HK-2 (cell line): ENCODE measurements at regions not wholly inside any gene's neighbourhood (a gene's known extent, or its start where the extent isn't known, plus 50 kb on each side); places are given as distances from the start of the nearest gene placed in this dataset.

Experiments
- DNase-seq: peaks from one replicate; pipeline ENCODE4 v3.0.0-alpha.2; 2018; ENCODE audit not compliant: unreplicated experiment

DNA sequence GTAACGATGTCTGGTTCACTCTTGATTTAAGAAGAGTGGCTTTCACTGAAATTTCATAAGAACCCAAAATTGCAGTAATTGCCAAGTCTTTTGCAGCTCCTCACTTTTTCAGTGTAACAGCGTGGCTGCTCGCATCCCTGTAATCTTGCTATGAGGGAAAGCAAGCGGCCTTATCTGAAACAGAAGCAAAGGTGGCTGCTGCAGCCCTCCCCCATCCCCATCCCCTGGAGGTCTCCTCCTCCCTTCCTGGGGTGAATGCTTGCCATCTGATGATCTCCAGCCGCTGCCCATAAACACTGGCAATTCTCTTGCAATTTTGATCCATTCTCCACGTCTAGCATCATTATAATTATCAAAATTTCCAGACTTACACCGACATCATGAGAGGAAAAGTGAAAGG is 182.5 kb upstream of the ASIC2 start:
- no peak for DNase-seq

GRCh38 chr17:33481652-33482051 is 188.6 kb upstream of the ASIC2 start:
- no peak for DNase-seq

DNA sequence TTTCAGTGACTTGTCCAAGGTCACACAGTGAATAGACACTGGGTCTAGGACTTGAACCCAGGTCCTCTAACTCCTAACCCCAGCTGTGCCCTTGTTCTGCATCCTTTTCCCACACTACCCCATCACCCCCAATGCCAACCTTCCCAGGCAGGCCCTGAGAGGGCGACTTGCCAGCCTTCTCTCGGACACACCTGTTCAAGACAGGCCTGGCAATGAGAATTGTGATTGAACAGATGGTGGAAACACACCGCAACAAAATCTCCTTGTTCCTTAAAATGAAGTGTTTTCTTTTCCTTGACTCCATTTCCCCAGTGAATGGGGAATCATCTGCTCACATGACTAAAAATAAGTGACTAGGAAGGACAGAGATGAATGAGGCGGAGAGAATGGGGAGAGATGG is 189.5 kb upstream of the ASIC2 start:
- DNase-seq = no peak

DNA sequence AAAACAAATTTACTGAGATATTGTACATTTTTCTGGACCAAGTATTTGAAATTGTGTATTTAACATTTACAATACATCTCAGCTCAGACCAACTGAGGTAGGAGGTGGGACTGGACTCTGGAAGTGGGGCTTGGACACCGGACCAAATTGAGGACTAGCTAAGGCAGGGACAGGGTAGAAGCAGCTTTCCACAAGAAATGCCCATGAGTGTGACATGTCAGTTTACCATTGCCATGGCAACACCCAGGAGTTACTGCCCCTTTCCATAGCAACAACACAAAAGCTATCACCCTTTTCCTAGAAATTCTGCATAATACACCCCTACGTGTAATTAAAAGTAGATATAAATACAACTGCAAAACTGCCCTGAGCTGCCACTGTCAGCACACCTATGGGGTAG is 191.5 kb upstream of the ASIC2 start:
- no peak for DNase-seq

DNA sequence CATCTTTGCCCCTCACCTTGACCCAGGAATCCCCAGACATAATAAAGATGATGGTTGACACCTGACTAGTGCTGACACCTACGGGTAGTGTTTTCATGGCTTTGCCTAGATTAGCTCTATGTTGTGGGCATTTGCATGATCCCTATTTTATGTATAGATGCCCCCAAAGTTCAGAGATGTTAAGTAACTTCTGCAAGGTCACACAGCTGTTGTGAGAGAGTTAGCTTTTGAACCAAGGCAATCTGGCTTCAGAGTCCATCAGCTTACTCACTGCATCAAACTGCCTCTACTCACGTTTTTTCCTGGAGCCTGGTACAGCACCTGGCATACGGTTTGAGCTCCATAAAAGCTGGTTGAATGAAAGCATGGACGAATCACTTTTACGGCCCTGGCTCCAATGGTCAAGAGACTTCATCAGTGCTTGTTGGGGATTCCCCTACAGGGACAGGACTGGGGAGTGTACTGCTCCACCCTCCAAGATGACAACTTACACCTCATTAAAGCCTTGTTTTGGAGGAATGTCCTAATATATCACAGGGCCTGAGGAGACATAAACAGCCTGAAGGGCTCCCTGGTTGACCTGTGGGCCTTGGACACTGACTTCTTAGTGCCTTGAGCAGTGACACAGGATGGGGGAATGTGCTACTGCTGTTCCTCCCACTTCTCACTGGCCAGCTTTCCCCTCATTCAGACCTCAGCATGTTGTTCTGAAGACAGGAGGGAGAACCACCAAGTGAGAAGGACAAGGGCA is 193.2 kb upstream of the ASIC2 start:
- DNase-seq = no peak

- DNase-seq = no peak
These were observed 194.2 kb upstream of the ASIC2 start for GRCh38 chr17:33487187-33487879.

DNA sequence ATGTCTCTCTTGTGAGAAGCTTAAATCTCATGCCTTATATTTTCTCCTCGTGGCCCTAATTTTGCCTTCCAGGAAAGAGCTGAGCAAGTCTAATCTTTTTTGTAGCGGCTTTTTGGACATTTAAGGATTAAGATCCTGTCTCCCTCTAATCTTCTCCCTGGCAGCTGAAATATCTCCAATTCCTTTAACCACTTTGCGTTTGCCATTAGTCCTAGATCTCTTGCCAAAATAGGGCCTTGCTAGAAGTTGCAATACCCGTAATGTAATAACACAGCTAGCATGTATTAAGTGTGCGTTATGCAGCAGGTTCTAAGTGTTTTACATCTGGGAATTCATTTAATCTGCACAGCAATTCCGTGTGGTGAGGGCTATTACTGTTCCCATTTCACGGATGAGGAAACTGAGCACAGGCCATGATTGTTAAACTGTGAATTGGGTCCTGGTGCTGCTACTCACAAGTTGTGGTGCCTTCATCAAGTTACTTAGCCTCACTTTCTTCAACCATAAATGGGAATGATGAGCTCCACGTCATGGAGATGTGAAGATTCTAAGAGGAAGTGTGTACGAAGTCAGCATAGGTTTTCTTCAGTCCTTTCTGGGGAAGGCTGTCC is 198.9 kb upstream of the ASIC2 start:
- DNase-seq = no peak

DNA sequence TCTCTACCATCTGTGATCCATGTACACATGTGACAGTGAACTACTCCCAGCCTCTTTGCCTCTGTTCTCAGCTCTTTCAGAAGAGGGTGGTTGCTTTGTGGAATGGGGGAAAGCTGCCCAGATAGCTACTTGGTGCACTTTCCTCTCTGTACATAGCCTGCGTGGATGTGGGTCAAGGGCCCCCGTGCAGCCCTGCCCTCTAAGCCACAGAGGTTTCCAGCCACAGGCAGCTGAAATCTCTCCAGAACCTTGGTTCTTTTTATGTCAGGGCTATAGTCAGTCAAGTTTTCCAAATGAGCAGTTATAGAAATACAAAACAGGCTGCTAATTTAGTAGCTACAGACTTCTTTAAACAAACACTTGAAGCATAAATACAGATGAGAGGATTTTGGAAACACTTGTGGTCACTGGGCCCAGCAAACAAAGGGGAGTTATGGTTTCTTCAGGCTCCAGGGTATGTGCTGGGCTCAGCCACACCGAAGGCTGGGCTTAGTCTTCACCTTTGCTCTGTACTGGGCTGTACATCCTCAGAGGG is 199.7 kb upstream of the ASIC2 start:
- no peak for DNase-seq

GRCh38 chr17:33493566-33493965 is 200.5 kb upstream of the ASIC2 start:
- no peak for DNase-seq

DNA sequence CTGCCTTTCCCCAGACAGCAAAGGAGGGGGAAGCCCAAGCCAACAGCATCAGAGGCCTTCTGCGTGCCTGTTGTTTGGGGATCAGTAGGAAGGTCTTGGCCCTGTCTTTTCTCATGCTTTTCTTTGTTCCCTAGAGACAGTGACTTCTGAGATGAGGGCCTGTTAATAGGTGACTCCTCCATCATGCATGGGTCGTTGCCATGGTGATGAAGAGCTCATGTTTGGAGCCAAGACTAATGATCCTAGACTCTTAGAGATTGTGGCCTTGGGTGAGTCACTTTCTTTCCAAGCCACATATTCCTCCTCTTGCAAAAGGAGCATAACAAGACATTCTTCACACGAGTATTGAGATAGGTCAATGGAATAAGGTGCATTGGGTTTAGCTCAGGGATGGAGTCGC is 201.1 kb upstream of the ASIC2 start:
- DNase-seq = peak; percentile 0

GRCh38 chr17:33497623-33498022 is 204.5 kb upstream of the ASIC2 start:
- no peak for DNase-seq

GRCh38 chr17:33498069-33498468 is 205.0 kb upstream of the ASIC2 start:
- no peak for DNase-seq

- DNase-seq = no peak
These were observed 205.9 kb upstream of the ASIC2 start for GRCh38 chr17:33499040-33499439.

DNA sequence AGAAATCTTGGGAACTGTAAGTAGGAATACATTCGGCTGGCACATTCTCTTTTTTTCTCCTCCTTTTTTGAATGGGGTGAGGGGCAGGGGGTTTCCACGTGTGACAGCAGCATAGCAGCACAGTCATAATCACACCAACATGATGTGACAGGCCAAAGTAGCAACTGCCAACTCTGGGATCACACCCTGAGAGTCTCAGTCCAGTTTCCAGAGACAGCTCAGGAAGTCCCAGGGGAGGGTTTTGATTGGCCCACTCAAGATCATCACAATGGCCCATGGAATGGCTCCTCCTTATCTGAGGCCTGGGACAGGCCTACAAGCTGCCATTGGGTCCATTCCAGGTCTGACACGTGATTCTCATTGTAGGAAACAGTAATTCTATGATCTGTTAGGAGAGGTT is 207.1 kb upstream of the ASIC2 start:
- DNase-seq = no peak

DNA sequence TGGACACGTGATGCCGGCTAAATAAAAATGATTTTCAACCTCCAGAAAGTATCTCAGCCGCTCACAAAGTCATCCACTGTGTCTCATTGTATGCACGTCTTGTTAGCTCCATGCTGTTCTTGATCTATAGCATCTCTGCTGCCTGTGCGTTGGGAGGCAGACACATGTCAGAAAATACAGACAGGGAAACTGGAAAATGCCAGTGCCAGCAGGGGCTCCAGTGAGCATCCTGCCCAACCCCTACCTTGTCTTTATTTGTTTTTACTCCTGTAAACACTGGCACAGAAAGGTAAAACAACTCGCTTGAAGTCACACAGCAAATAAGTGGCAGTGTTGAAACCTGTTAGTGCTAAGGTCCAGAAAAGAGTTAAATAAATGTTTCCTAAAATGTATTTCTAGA is 208.1 kb upstream of the ASIC2 start:
- DNase-seq = no peak

DNA sequence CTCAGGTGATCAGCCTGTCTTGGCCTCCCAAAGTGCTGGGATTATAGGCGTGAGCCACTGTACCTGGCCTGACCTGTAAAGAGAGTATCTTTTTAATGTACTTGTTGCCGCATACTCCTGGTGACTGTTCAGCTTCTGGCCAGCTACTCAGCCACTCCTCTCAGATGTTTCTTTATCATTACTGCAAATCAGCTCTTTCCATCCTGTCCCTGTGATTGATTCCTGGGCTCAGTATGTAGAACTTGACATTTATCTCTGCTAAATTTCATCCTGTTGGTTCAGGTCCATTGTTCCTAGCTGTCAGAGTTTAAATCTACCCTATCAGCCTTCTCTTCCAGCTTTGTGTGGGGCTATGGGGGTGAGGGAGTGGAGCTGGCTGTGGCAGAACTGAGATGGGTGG is 211.5 kb upstream of the ASIC2 start:
- no peak for DNase-seq

- DNase-seq = no peak
These were observed 214.0 kb upstream of the ASIC2 start for GRCh38 chr17:33506889-33507650.

DNA sequence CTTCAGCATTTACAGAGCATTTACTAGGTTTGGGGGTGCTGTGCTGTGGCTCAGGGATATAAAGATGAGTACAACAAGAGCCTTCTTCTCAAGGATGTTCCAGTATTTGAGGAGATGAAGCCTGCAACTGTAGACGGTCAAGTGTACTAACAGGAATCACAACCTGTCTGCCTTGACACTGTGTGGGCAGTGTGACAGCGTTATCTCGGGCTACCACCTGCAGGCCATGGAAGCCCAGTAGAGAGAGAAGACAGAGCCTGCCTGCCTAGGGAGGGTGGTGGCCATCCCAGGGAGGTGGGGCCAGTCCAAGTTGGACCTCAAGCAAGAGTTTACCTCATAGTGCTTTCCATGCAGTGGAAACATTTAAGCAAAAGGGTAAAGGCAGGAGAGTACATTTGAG is 215.1 kb upstream of the ASIC2 start:
- no peak for DNase-seq

DNA sequence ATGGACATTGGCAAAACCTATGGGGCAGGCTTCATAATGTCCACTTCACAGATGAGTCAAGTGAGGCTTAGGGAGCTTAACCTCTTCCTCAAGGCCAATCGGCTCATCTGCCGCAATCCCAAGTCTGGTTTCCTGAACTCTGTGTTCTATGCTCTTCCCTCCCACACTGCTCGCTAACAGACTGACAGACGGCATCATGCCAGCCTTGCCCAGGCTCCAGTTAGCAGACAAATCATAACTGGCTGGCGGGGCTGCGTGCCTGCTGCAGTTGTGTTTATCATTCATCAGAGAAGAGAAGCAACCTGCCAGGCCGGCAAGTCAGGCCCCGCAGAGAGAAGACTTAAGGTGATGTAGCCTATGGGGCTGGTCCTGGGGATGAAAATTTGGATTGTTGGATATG is 216.2 kb upstream of the ASIC2 start:
- DNase-seq = no peak

DNA sequence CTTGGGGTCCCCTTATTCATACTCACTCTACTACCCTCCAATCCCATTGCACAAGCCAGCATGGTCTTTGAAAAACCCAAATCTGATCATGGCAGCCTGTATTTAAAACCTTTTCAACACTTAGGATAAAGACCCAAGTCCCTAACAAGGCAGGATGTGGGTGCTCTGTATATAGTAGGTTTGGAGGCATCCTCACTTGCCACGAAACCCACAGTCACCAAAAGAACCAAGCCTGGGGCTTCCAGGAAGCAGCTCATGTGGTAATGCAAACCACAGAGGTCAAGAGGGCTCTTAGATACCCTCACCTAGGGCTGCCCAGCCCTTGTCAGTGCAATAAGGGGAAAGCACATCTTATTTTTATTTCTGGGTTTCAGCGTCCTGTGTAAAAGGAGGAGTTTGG is 218.6 kb upstream of the ASIC2 start:
- no peak for DNase-seq

DNA sequence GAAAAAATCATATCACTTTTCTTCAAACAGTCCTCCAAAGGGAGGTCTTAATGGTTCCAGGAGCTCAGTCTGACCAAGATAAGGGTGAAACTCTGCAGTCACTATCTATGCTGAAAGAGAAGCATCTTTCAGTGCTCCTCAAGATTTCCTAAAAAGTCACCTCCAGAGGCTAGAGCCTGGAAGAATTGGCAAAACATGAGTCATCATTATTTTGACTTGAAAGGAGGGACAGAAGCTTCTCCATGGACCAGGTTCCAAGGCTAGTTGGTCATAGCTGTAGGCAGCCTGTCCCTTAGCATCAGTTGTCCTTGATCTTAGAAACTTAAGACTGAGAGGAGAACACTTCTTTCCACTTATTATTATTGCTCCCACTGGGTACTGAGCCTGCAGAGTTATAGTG is 219.0 kb upstream of the ASIC2 start:
- DNase-seq = no peak

- no peak for DNase-seq
These were observed 220.7 kb upstream of the ASIC2 start for GRCh38 chr17:33513769-33514168.
